HFFc6 (cell line): ENCODE measurements at regions not wholly inside any gene's neighbourhood (a gene's known extent, or its start where the extent isn't known, plus 50 kb on each side); places are given as distances from the start of the nearest gene placed in this dataset.

Source experiments
- DNase-seq: peaks from one replicate; pipeline ENCODE4 v3.0.0-alpha.2; 2018
- H3K27ac Mint-ChIP-seq: 2 replicates; pipeline ENCODE4 v1.8.0; 2020; ENCODE audit warnings: mild to moderate bottlenecking, mixed read lengths
- H3K27me3 Mint-ChIP-seq: 2 replicates; pipeline ENCODE4 v1.8.0; 2021; ENCODE audit warnings: mild to moderate bottlenecking, moderate library complexity, mixed read lengths; ENCODE audit not compliant: insufficient read depth
- H3K36me3 Mint-ChIP-seq: 2 replicates; pipeline ENCODE4 v1.8.0; 2021; ENCODE audit warnings: low read depth, mixed read lengths
- H3K4me1 Mint-ChIP-seq: 2 replicates; pipeline ENCODE4 v1.8.0; 2020; ENCODE audit warnings: low read depth, mixed read lengths
- H3K4me3 Mint-ChIP-seq: 2 replicates; pipeline ENCODE4 v1.8.0; 2020; ENCODE audit warnings: mild to moderate bottlenecking, moderate library complexity, mixed read lengths
- H3K9me3 Mint-ChIP-seq: 2 replicates; pipeline ENCODE4 v1.8.0; 2020; ENCODE audit warnings: mild to moderate bottlenecking, mixed read lengths
- TF ChIP-seq, protein P1 (sequence below): fragments of 200-600 bp; sonication (generic); IDR thresholded peaks from 2 replicates; pipeline ENCODE4 v1.5.0; 2021; ENCODE audit warnings: antibody characterized with exemption, mild to moderate bottlenecking

DNA sequence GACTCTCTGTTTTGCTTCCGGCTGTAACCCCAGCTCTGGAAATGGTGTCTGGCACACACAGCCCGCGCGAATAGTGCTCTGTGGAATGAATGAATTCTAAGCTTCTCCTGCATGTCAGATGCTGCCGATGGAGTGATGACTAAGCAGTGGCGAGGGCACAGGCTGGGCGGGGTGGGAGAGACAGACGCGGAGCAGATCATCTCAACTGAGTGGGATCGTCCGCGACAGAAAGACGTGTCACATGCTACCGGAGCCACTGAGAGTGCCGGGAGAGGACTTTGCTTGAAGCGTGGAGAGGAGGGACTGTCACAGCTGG lies 334.5 kb downstream of the CTTN start:
- TF ChIP-seq, protein P1, sequence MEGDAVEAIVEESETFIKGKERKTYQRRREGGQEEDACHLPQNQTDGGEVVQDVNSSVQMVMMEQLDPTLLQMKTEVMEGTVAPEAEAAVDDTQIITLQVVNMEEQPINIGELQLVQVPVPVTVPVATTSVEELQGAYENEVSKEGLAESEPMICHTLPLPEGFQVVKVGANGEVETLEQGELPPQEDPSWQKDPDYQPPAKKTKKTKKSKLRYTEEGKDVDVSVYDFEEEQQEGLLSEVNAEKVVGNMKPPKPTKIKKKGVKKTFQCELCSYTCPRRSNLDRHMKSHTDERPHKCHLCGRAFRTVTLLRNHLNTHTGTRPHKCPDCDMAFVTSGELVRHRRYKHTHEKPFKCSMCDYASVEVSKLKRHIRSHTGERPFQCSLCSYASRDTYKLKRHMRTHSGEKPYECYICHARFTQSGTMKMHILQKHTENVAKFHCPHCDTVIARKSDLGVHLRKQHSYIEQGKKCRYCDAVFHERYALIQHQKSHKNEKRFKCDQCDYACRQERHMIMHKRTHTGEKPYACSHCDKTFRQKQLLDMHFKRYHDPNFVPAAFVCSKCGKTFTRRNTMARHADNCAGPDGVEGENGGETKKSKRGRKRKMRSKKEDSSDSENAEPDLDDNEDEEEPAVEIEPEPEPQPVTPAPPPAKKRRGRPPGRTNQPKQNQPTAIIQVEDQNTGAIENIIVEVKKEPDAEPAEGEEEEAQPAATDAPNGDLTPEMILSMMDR = no peak
- DNase-seq = no peak
- H3K27ac Mint-ChIP-seq = no peak overlapping the region; the same call in 1 of the 2 replicates
- peaks cover 17% of the 10 kb centered on the region for H3K36me3 Mint-ChIP-seq
- H3K4me1 Mint-ChIP-seq = no peaks in the 10 kb centered on the region
- H3K4me3 Mint-ChIP-seq = no peak overlapping the region
- H3K27me3 Mint-ChIP-seq = peaks cover 6% of the 10 kb centered on the region
- H3K9me3 Mint-ChIP-seq = peaks cover 43% of the 10 kb centered on the region

DNA sequence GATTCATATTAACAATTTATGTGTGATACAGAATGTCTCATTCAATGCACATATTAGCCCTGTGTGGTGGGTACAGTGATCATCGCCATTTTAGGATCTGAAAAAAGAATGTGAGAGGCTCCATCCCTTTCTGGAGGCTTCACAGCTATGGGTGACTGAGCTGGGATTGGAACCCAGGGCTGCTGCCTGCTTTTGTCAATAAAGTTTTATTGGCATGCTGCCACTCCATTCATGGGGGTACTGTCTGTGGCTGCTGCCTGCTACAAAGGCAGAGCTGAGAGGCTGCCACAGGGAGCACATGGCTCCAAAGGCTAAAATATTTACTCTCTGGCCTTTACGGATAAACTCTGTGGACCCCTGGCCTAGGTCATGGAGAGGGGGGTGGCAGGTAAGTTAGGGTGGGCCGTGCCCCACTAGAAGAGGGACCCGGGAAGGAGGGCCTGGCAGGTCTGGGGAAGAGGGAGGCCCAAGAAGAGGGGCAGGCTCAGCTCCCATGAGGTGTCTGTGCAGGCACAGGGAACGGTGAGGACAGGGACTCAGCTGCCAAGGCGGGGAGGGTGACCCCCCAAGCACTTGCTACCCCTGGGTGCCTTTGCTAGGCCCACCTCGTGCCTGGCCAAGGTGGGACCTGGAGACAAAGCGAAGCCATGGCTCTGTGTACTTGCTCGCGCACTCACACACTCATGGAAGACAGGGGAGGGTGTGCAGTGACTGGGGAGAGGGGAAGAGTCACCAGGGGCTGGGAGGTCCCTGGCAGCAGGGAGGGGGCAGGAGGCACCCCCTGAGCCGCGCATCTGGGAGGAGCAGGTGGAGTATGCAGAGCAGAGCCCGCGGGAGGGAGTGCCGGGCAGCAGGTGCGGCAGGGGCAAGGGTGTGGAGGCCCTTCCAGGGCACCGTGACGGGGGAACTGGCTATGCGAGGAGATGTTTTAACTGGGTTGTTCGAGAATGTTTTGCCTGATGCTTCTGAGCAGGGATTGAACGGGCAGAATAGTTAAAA lies 335.3 kb downstream of the CTTN start:
- no peaks in the 10 kb centered on the region for H3K4me1 Mint-ChIP-seq
- peaks cover 6% of the 10 kb centered on the region for H3K27me3 Mint-ChIP-seq
- no peak overlapping the region for H3K4me3 Mint-ChIP-seq
- no peak for DNase-seq
- H3K27ac Mint-ChIP-seq = no peak overlapping the region
- TF ChIP-seq, protein P1 = no peak
- peaks cover 17% of the 10 kb centered on the region for H3K36me3 Mint-ChIP-seq
- H3K9me3 Mint-ChIP-seq = peaks cover 43% of the 10 kb centered on the region

DNA sequence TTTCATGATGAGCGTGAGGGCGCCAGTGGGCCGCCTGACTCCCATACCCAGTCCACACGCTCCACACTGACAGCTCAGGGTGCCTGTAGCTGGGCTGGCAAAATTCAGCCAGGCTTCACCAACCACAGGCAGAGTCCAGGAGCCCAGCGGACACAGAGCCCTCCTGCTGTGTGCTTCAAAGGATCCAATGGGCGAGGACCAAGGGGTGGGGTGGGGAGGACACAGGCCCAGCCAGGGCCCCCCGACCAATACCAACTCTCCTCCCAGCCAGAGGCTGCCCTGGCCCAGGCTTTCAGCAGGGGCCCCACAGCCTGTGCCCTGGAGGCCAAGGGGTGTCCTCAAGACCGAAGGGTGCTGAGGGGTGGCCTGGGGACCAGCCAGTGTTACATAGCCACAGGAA lies 336.1 kb downstream of the CTTN start:
- Mint-ChIP-seq H3K4me3 (no peak overlapping the region), H3K9me3 (peaks cover 44% of the 10 kb centered on the region), H3K36me3 (peaks cover 17% of the 10 kb centered on the region), H3K4me1 (no peaks in the 10 kb centered on the region), H3K27ac (no peak overlapping the region), H3K27me3 (peaks cover 9% of the 10 kb centered on the region)
- DNase-seq = no peak
- TF ChIP-seq, protein P1 = no peak

DNA sequence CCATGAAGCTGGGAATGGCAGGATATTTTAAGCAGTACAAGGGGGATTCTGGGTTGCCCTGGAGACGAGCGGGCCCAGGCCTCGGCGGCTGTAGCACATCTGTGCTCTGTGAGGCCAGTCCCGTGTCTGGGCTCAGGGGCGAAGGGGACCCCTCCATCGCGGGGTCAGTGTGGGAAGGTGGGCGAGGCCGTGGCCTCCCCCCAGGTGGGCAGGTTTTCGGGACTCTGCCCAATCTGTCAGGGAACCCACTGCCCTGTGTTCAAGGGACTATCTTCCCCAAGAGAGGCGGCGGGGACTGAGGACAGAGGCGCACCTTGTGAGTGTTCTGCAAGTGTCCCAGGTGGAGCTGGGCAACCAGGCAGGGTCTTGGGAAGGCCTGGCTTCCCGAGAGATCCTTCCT lies 336.6 kb downstream of the CTTN start:
- no peaks in the 10 kb centered on the region for H3K4me1 Mint-ChIP-seq
- H3K27me3 Mint-ChIP-seq = peaks cover 10% of the 10 kb centered on the region
- H3K9me3 Mint-ChIP-seq = peaks cover 48% of the 10 kb centered on the region
- H3K36me3 Mint-ChIP-seq = peaks cover 17% of the 10 kb centered on the region
- H3K27ac Mint-ChIP-seq = no peak overlapping the region
- TF ChIP-seq, protein P1 = no peak
- DNase-seq = no peak
- H3K4me3 Mint-ChIP-seq = no peak overlapping the region

DNA sequence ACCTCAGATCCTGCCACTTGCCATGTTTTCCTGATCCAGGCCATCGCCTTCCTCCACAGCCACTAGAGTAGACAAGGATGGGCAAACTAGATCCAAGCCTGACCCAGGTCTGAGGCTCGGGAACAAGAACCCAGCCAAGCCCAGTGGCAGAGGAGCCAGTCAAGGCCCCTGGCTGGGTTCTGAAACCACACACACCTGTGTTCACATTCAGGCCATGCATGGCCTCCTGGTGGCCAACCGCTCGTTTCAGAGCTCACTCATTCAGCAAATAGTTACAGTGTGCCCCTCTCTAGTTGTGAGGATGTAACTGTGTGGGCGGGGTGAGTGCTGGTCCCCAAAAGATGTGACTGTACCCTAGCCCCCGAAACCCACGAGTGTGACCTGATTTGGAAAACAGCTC lies 337.6 kb downstream of the CTTN start:
- H3K27me3 Mint-ChIP-seq = peaks cover 10% of the 10 kb centered on the region; the same call in 1 of the 2 replicates
- no peak overlapping the region for H3K27ac Mint-ChIP-seq
- peaks cover 46% of the 10 kb centered on the region for H3K9me3 Mint-ChIP-seq
- H3K36me3 Mint-ChIP-seq = peaks cover 17% of the 10 kb centered on the region
- no peak overlapping the region for H3K4me3 Mint-ChIP-seq
- H3K4me1 Mint-ChIP-seq = no peaks in the 10 kb centered on the region
- TF ChIP-seq, protein P1 = no peak
- no peak for DNase-seq
